Transverse colon (tissue), 4 donors: ENCODE measurements at regions not wholly inside any gene's neighbourhood (a gene's known extent, or its start where the extent isn't known, plus 50 kb on each side); places are given as distances from the start of the nearest gene placed in this dataset.

Experiments used
- DNase-seq: peaks from one replicate; pipeline ENCODE4 v3.0.0-alpha.2; 2019
- H3K27ac ChIP-seq, 4 donors: fragments of 200-600 bp; sonication (generic); 2 replicates each; pipeline ENCODE4 v1.5.1; 2016 to 2018; ENCODE audit warnings: inconsistent platforms in 4 of 4
- H3K27me3 ChIP-seq: fragments of 200-600 bp; sonication (generic); 2 replicates; pipeline ENCODE4 v1.5.1; 2017; ENCODE audit warnings: inconsistent platforms
- H3K36me3 ChIP-seq, 4 donors: fragments of 200-600 bp; sonication (generic); 2 replicates each; pipeline ENCODE4 v1.5.1; 2017 to 2019; ENCODE audit warnings: inconsistent platforms in 4 of 4
- H3K4me1 ChIP-seq, 4 donors: fragments of 200-600 bp; sonication (generic); 2 replicates each; pipeline ENCODE4 v1.5.1; 2017 to 2020; ENCODE audit warnings: inconsistent platforms in 4 of 4
- H3K4me3 ChIP-seq, 4 donors: fragments of 200-600 bp; sonication (generic); 1 replicate in 1 of 4; 2 replicates in 3 of 4; pipeline versions ENCODE4 v1.5.1 to v1.6.1; 2017 to 2019; ENCODE audit warnings: inconsistent platforms in 4 of 4
- H3K9me3 ChIP-seq, 2 donors: fragments of 200-600 bp; sonication (generic); 2 replicates each; pipeline ENCODE4 v1.5.1; 2017 to 2019; ENCODE audit warnings: inconsistent platforms in 2 of 2
- EP300 ChIP-seq: sonication (generic); formaldehyde crosslinking; IDR thresholded peaks from one replicate; pipeline ENCODE4 v1.6.1; 2017; ENCODE audit warnings: antibody characterized with exemption, low read depth
- POLR2A ChIP-seq: fragments of 450-650 bp; IDR thresholded peaks from one replicate; pipeline ENCODE4 v1.6.1; 2016; ENCODE audit warnings: antibody characterized with exemption, mild to moderate bottlenecking, moderate library complexity
- POLR2AphosphoS5 ChIP-seq, 3 donors: sonication (generic); formaldehyde crosslinking; IDR thresholded peaks; one replicate each; pipeline ENCODE4 v1.6.1; 2016; ENCODE audit warnings: antibody characterized with exemption in 3 of 3
- WGBS, 2 donors: methylation state at CpG; one replicate each; pipeline ENCODE4 v1.1.5; 2018; ENCODE audit warnings: low coverage in 1 of 2; 5-methylcytosine and 5-hydroxymethylcytosine counted together
- in situ Hi-C, 4 donors: fragments of 200-750 bp; cut with MboI; loops; one replicate each; pipeline versions ENCODE4 v1.15.0 to v1.15.1; 2017; ENCODE audit warnings: low sequenced_read_pairs in 3 of 4, low pct_ligation_motif_present in 1 of 4, low pct_unique_long_range_greater_than_20kb in 1 of 4
- intact Hi-C: fragments of 100-400 bp; cut with DNase I; formaldehyde crosslinking; loops from one replicate; pipeline ENCODE4 v1.15.1; 2023; ENCODE audit warnings: low total_unique reads
- TF ChIP-seq, protein P1 (sequence below), 5 experiments: fragments of 200-600 bp in 3 of 5; fragments of 450-650 bp in 2 of 5; sonication (generic) in 3 of 5; IDR thresholded peaks; 1 replicate in 2 of 5; 2 replicates in 3 of 5; pipeline ENCODE4 v1.5.1; 2016 to 2017; ENCODE audit warnings: antibody characterized with exemption in 5 of 5, inconsistent platforms in 3 of 5, mild to moderate bottlenecking in 2 of 5, moderate library complexity in 1 of 5

DNA sequence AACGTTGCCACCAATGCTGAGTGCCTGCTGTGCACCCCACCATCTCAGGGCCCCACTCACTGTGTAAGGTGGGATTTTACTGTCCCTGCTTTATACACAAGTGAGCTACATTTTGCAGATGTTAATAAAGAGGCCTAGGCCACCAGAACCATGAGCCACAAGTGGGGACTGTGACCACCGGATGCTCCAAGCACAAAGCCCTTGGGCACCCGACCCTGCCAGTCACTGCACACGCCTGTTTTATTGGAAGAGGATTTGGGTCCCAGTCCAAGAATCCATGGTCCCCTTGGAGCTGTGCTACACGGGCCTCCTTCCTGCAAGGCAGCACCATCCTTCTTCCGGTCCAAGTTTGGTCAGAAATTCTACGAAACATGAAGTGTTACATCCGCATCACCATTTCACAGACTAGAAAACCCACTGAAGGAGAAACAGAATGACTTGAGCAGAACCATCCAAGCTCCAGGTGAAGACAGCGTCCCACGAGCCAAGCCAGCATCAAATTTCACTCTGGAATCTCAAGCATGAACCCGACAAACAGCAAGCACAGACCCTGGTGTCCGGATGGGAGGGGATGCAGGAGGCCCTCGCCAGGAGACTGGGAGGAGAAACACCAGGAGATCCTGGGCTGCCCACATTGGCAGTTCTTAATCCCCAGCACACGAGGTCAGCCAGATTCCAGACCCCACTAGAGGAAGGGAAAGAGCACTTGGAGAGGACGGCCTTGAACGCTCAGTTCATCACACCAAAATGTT, 226.9 kb downstream of the DLL1 start:
- in situ Hi-C loops: no loop called here
- H3K4me1 ChIP-seq: no peaks in the 10 kb centered on the region
- H3K4me3 ChIP-seq: no peak overlapping the region
- H3K36me3 ChIP-seq: no peaks in the 10 kb centered on the region
- intact Hi-C loops: loop anchor here (5.0 kb wide), 1 partner anchor 1497 kb away; no protein-coding TSS in a partner anchor
- DNase-seq: peak; percentile 4
- WGBS, 2 donors: 73 to 100% methylated on average over 1 to 16 of the region's 16 CpGs
- H3K27ac ChIP-seq: no peak overlapping the region
- TF ChIP-seq POLR2AphosphoS5 (IDR thresholded peaks at IDR 0.05) (no peak), EP300 (no peak), POLR2A (no peak)
- TF ChIP-seq, protein P1, sequence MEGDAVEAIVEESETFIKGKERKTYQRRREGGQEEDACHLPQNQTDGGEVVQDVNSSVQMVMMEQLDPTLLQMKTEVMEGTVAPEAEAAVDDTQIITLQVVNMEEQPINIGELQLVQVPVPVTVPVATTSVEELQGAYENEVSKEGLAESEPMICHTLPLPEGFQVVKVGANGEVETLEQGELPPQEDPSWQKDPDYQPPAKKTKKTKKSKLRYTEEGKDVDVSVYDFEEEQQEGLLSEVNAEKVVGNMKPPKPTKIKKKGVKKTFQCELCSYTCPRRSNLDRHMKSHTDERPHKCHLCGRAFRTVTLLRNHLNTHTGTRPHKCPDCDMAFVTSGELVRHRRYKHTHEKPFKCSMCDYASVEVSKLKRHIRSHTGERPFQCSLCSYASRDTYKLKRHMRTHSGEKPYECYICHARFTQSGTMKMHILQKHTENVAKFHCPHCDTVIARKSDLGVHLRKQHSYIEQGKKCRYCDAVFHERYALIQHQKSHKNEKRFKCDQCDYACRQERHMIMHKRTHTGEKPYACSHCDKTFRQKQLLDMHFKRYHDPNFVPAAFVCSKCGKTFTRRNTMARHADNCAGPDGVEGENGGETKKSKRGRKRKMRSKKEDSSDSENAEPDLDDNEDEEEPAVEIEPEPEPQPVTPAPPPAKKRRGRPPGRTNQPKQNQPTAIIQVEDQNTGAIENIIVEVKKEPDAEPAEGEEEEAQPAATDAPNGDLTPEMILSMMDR (IDR thresholded peaks at IDR 0.05): no peak
- H3K9me3 ChIP-seq: no peaks in the 10 kb centered on the region
- no peaks in the 10 kb centered on the region for H3K27me3 ChIP-seq

- intact Hi-C loops (loop anchor here (5.0 kb wide), 1 partner anchor 1496 kb away; no protein-coding TSS in a partner anchor), in situ Hi-C loops (no loop called here)
- TF ChIP-seq POLR2AphosphoS5 (IDR thresholded peaks at IDR 0.05) (no peak), POLR2A (no peak), EP300 (no peak)
- TF ChIP-seq, protein P1 (IDR thresholded peaks at IDR 0.05): no peak
- H3K27ac ChIP-seq: no peak overlapping the region
- 60% methylated on average over 16 of the region's 16 CpGs; no CpG with 5 or more reads in 1 of the 2 donors for WGBS, 2 donors
- H3K36me3 ChIP-seq: no peaks in the 10 kb centered on the region
- no peak overlapping the region for H3K4me3 ChIP-seq
- H3K27me3 ChIP-seq: no peaks in the 10 kb centered on the region
- H3K9me3 ChIP-seq: no peaks in the 10 kb centered on the region
- no peaks in the 10 kb centered on the region for H3K4me1 ChIP-seq
- DNase-seq: peak; percentile 2
Measured at GRCh38 chr6:170063431-170063830, 227.4 kb downstream of the DLL1 start.

DNA sequence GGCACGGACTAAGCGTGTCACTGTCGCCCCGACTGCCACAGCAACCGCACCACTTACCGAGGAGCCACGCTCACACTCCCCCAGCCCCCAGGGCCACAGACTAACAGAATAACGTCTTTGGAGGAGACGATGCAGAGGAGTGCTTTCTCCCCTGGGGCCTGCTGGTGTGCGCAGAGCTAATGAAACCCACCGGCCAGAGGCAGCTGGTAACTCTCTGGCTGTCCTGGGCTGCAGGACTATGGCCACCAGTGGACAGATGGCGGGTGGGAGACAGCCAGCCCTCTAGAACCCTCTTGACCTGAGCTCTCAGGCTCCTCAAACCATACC, 228.0 kb downstream of the DLL1 start:
- 90% methylated on average over 12 of the region's 12 CpGs; no CpG with 5 or more reads in 1 of the 2 donors for WGBS, 2 donors

DNA sequence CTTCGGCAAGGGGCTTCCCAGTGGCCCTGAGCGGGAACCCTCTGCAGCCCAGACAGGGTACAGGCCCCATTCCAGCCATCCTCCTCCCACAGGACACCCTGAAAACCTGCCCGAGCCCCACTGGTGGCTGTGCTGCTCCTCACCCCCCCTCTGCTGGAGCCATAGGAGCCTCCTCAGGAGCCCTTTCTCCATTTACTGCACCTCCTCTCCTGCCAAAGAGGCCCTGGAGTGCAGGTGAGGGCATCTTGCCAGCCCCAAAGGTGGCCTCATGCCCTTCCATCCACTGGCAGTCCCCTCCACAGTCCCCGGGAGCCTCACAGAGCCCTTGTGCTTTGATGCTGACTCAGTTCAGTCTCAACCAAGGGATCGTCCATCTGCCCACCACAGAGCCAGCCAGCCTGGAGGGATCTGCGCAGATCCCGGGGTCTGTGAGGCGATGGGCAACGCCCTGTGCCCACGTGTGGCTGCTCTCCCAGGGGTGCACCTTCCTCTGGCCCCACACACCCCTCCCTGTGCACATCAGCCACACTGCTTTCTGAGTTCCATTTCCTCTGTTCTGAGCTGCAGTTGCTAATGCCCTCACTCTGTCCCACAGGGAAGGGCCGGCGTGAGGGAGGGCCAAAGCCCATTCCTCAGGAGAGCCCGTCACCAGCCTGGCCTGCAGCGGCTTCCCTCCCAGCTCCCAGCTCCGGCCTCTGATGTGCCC, 228.5 kb downstream of the DLL1 start:
- no peaks in the 10 kb centered on the region for H3K36me3 ChIP-seq
- no peak overlapping the region for H3K4me3 ChIP-seq
- no peak overlapping the region for H3K27ac ChIP-seq
- intact Hi-C loops: loop anchor here (5.0 kb wide), 1 partner anchor 1495 kb away; no protein-coding TSS in a partner anchor
- DNase-seq: peak; percentile 3
- H3K4me1 ChIP-seq: no peaks in the 10 kb centered on the region
- TF ChIP-seq POLR2A (no peak), POLR2AphosphoS5 (IDR thresholded peaks at IDR 0.05) (no peak), EP300 (no peak)
- TF ChIP-seq, protein P1 (IDR thresholded peaks at IDR 0.05): no peak
- no peaks in the 10 kb centered on the region for H3K27me3 ChIP-seq
- in situ Hi-C loops: no loop called here
- H3K9me3 ChIP-seq: no peaks in the 10 kb centered on the region
- 85% methylated on average over 15 of the region's 15 CpGs; no CpG with 5 or more reads in 1 of the 2 donors for WGBS, 2 donors

More for the DNA sequence above, 228.0 kb downstream of the DLL1 start:
- intact Hi-C loops (loop anchor here (5.0 kb wide), 1 partner anchor 1496 kb away; no protein-coding TSS in a partner anchor), in situ Hi-C loops (no loop called here)
- H3K4me1 ChIP-seq: no peaks in the 10 kb centered on the region
- H3K4me3 ChIP-seq: no peak overlapping the region
- TF ChIP-seq EP300 (no peak), POLR2AphosphoS5 (IDR thresholded peaks at IDR 0.05) (no peak), POLR2A (no peak)
- TF ChIP-seq, protein P1 (IDR thresholded peaks at IDR 0.05): no peak
- H3K36me3 ChIP-seq: no peaks in the 10 kb centered on the region
- no peaks in the 10 kb centered on the region for H3K27me3 ChIP-seq
- H3K9me3 ChIP-seq: no peaks in the 10 kb centered on the region
- peak; percentile 6 for DNase-seq
- H3K27ac ChIP-seq: no peak overlapping the region
